SK-N-SH treated with all-trans-retinoic acid at 6 μM for 48 hours (cell line): ENCODE measurements at regions not wholly inside any gene's neighbourhood (a gene's known extent, or its start where the extent isn't known, plus 50 kb on each side); places are given as distances from the start of the nearest gene placed in this dataset.

Source experiments
- ATAC-seq: fragments of 200-7000 bp; cut with Tn5 transposase; 3 replicates; pipeline ENCODE4 v1.9.1; 2020; ENCODE audit warnings: mild to moderate bottlenecking, moderate library complexity
- ARNTL ChIP-seq: fragments of 450-650 bp; formaldehyde crosslinking; IDR thresholded peaks from 2 replicates; pipeline ENCODE4 v1.5.0; 2020; ENCODE audit warnings: low read depth, mild to moderate bottlenecking, moderate library complexity, borderline replicate concordance
- BACH2 ChIP-seq: fragments of 250-450 bp; sonication (Bioruptor Pico); IDR thresholded peaks from 2 replicates; pipeline ENCODE4 v1.9.0; 2021; ENCODE audit warnings: mild to moderate bottlenecking, borderline replicate concordance
- CSDC2 ChIP-seq: fragments of 250-450 bp; sonication (Bioruptor Pico); IDR thresholded peaks from 2 replicates; pipeline ENCODE4 v1.5.0; 2020; ENCODE audit warnings: mild to moderate bottlenecking, moderate library complexity
- CSRNP3 ChIP-seq: fragments of 250-450 bp; sonication (Bioruptor Pico); IDR thresholded peaks from 2 replicates; pipeline ENCODE4 v1.5.1; 2021; ENCODE audit warnings: mild to moderate bottlenecking, moderate library complexity
- ESRRG ChIP-seq: fragments of 250-450 bp; sonication (Bioruptor Pico); IDR thresholded peaks from 2 replicates; pipeline ENCODE4 v1.6.1; 2021; ENCODE audit warnings: mild to moderate bottlenecking
- GLIS3 ChIP-seq: fragments of 250-450 bp; sonication (Bioruptor Pico); IDR thresholded peaks from 2 replicates; pipeline ENCODE4 v1.5.0; 2020; ENCODE audit warnings: mild to moderate bottlenecking, moderate library complexity
- ISL1 ChIP-seq: fragments of 250-450 bp; sonication (Bioruptor Pico); IDR thresholded peaks from 2 replicates; pipeline ENCODE4 v2.1.2; 2022; ENCODE audit warnings: mild to moderate bottlenecking, moderate library complexity
- PPARA ChIP-seq: fragments of 250-450 bp; sonication (Bioruptor Pico); IDR thresholded peaks from 2 replicates; pipeline ENCODE4 v1.5.0; 2020; ENCODE audit warnings: mild to moderate bottlenecking, borderline replicate concordance
- SNAI2 ChIP-seq: fragments of 250-450 bp; sonication (Bioruptor Pico); IDR thresholded peaks from 2 replicates; pipeline ENCODE4 v1.5.0; 2020; ENCODE audit warnings: mild to moderate bottlenecking, moderate library complexity
- TCF4 ChIP-seq: fragments of 250-450 bp; sonication (Bioruptor Pico); IDR thresholded peaks from 2 replicates; pipeline ENCODE4 v1.8.0; 2021; ENCODE audit warnings: mild to moderate bottlenecking, moderate library complexity, borderline replicate concordance
- TOX ChIP-seq: fragments of 250-450 bp; sonication (Bioruptor Pico); IDR thresholded peaks from 2 replicates; pipeline ENCODE4 v1.8.0; 2021; ENCODE audit warnings: mild to moderate bottlenecking, moderate library complexity, borderline replicate concordance
- ZC3H10 ChIP-seq: fragments of 250-450 bp; sonication (Bioruptor Pico); IDR thresholded peaks from 2 replicates; pipeline ENCODE4 v1.5.1; 2021; ENCODE audit warnings: mild to moderate bottlenecking, moderate library complexity
- ZFP3 ChIP-seq: fragments of 250-450 bp; sonication (Bioruptor Pico); IDR thresholded peaks from 2 replicates; pipeline ENCODE4 v1.5.0; 2020; ENCODE audit warnings: mild to moderate bottlenecking, moderate library complexity
- ZFP30 ChIP-seq: fragments of 450-650 bp; formaldehyde crosslinking; IDR thresholded peaks from 2 replicates; pipeline ENCODE4 v1.5.0; 2022; ENCODE audit warnings: mild to moderate bottlenecking, moderate library complexity
- ZNF70 ChIP-seq: fragments of 450-650 bp; formaldehyde crosslinking; IDR thresholded peaks from 2 replicates; pipeline ENCODE4 v1.5.0; 2020; ENCODE audit warnings: mild to moderate bottlenecking, moderate library complexity
- ZNF8 ChIP-seq: fragments of 450-650 bp; formaldehyde crosslinking; IDR thresholded peaks from 2 replicates; pipeline ENCODE4 v1.5.0; 2020; ENCODE audit warnings: mild to moderate bottlenecking, moderate library complexity
- TF ChIP-seq, protein P1 (sequence below): fragments of 250-450 bp; sonication (Bioruptor Pico); IDR thresholded peaks from 2 replicates; pipeline ENCODE4 v1.5.0; 2020; ENCODE audit warnings: mild to moderate bottlenecking, moderate library complexity
- TF ChIP-seq, protein P2 (sequence below): fragments of 250-450 bp; sonication (Bioruptor Pico); IDR thresholded peaks from 2 replicates; pipeline ENCODE4 v1.8.0; 2020; ENCODE audit warnings: mild to moderate bottlenecking, moderate library complexity, borderline replicate concordance
- TF ChIP-seq, protein P3 (sequence below): fragments of 250-450 bp; sonication (Bioruptor Pico); IDR thresholded peaks from 2 replicates; pipeline ENCODE4 v1.8.0; 2021; ENCODE audit warnings: low read depth, mild to moderate bottlenecking, moderate library complexity, borderline replicate concordance
- TF ChIP-seq, protein P4 (sequence below): fragments of 250-450 bp; sonication (Bioruptor Pico); IDR thresholded peaks from 2 replicates; pipeline ENCODE4 v1.5.1; 2020; ENCODE audit warnings: low read depth, mild to moderate bottlenecking, moderate library complexity

GRCh38 chr6:91695221-91695620 lies 1108.3 kb upstream of the MAP3K7 start:
- ATAC-seq = no peak
- TF ChIP-seq BACH2 (CRISPR knock-in tag) (no peak), CSDC2 (CRISPR knock-in tag) (no peak), TOX (CRISPR knock-in tag) (no peak), ZFP3 (no peak), PPARA (CRISPR knock-in tag) (no peak)

GRCh38 chr6:91694016-91694654 lies 1107.3 kb upstream of the MAP3K7 start:
- ATAC-seq = no peak
- TF ChIP-seq BACH2 (CRISPR knock-in tag) (no peak), ZC3H10 (CRISPR knock-in tag) (no peak), SNAI2 (no peak), GLIS3 (CRISPR knock-in tag) (no peak), CSRNP3 (CRISPR knock-in tag) (no peak), ZNF8 (CRISPR knock-in tag) (no peak), ZNF70 (CRISPR knock-in tag) (no peak), CSDC2 (CRISPR knock-in tag) (no peak), ESRRG (CRISPR knock-in tag) (no peak), ZFP30 (CRISPR knock-in tag) (no peak), ARNTL (CRISPR knock-in tag) (no peak), PPARA (CRISPR knock-in tag) (no peak), TCF4 (CRISPR knock-in tag) (no peak), ISL1 (no peak)
- TF ChIP-seq, protein P1, sequence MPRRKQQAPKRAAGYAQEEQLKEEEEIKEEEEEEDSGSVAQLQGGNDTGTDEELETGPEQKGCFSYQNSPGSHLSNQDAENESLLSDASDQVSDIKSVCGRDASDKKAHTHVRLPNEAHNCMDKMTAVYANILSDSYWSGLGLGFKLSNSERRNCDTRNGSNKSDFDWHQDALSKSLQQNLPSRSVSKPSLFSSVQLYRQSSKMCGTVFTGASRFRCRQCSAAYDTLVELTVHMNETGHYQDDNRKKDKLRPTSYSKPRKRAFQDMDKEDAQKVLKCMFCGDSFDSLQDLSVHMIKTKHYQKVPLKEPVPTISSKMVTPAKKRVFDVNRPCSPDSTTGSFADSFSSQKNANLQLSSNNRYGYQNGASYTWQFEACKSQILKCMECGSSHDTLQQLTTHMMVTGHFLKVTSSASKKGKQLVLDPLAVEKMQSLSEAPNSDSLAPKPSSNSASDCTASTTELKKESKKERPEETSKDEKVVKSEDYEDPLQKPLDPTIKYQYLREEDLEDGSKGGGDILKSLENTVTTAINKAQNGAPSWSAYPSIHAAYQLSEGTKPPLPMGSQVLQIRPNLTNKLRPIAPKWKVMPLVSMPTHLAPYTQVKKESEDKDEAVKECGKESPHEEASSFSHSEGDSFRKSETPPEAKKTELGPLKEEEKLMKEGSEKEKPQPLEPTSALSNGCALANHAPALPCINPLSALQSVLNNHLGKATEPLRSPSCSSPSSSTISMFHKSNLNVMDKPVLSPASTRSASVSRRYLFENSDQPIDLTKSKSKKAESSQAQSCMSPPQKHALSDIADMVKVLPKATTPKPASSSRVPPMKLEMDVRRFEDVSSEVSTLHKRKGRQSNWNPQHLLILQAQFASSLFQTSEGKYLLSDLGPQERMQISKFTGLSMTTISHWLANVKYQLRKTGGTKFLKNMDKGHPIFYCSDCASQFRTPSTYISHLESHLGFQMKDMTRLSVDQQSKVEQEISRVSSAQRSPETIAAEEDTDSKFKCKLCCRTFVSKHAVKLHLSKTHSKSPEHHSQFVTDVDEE (CRISPR knock-in tag) = no peak
- TF ChIP-seq, protein P2, sequence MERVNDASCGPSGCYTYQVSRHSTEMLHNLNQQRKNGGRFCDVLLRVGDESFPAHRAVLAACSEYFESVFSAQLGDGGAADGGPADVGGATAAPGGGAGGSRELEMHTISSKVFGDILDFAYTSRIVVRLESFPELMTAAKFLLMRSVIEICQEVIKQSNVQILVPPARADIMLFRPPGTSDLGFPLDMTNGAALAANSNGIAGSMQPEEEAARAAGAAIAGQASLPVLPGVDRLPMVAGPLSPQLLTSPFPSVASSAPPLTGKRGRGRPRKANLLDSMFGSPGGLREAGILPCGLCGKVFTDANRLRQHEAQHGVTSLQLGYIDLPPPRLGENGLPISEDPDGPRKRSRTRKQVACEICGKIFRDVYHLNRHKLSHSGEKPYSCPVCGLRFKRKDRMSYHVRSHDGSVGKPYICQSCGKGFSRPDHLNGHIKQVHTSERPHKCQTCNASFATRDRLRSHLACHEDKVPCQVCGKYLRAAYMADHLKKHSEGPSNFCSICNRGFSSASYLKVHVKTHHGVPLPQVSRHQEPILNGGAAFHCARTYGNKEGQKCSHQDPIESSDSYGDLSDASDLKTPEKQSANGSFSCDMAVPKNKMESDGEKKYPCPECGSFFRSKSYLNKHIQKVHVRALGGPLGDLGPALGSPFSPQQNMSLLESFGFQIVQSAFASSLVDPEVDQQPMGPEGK (CRISPR knock-in tag) = no peak
- TF ChIP-seq, protein P3, sequence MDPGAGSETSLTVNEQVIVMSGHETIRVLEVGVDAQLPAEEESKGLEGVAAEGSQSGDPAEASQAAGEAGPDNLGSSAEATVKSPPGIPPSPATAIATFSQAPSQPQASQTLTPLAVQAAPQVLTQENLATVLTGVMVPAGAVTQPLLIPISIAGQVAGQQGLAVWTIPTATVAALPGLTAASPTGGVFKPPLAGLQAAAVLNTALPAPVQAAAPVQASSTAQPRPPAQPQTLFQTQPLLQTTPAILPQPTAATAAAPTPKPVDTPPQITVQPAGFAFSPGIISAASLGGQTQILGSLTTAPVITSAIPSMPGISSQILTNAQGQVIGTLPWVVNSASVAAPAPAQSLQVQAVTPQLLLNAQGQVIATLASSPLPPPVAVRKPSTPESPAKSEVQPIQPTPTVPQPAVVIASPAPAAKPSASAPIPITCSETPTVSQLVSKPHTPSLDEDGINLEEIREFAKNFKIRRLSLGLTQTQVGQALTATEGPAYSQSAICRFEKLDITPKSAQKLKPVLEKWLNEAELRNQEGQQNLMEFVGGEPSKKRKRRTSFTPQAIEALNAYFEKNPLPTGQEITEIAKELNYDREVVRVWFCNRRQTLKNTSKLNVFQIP (CRISPR knock-in tag) = no peak
- TF ChIP-seq, all 23 proteins: peak for 0

- ATAC-seq = no peak
Observed at GRCh38 chr6:91691449-91691848, 1104.6 kb upstream of the MAP3K7 start.

More at GRCh38 chr6:91691449-91691848, 1104.6 kb upstream of the MAP3K7 start:
- TF ChIP-seq ZNF8 (CRISPR knock-in tag) = no peak
- no peak for TF ChIP-seq ZC3H10 (CRISPR knock-in tag)
- TF ChIP-seq, protein P3 (CRISPR knock-in tag) = no peak
- TF ChIP-seq, protein P2 (CRISPR knock-in tag) = no peak
- TF ChIP-seq GLIS3 (CRISPR knock-in tag) = no peak
- no peak for TF ChIP-seq ZFP30 (CRISPR knock-in tag)
- TF ChIP-seq, protein P4, sequence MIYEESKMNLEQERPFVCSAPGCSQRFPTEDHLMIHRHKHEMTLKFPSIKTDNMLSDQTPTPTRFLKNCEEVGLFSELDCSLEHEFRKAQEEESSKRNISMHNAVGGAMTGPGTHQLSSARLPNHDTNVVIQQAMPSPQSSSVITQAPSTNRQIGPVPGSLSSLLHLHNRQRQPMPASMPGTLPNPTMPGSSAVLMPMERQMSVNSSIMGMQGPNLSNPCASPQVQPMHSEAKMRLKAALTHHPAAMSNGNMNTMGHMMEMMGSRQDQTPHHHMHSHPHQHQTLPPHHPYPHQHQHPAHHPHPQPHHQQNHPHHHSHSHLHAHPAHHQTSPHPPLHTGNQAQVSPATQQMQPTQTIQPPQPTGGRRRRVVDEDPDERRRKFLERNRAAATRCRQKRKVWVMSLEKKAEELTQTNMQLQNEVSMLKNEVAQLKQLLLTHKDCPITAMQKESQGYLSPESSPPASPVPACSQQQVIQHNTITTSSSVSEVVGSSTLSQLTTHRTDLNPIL = no peak
- TF ChIP-seq ESRRG (CRISPR knock-in tag) = no peak
- TF ChIP-seq, all 23 proteins: peak for 0
